ENCODE measurements at regions not wholly inside any gene's neighbourhood (a gene's known extent, or its start where the extent isn't known, plus 50 kb on each side); places are given as distances from the start of the nearest gene placed in this dataset.

GRCh38 chr5:107135391-107135790 lies 535.3 kb downstream of the EFNA5 start:
- TF ChIP-seq EZH2 (IDR thresholded peaks at IDR 0.05) (no peak), POLR2AphosphoS5 (IDR thresholded peaks at IDR 0.05; ENCODE audit: borderline replicate concordance, low read depth, low read length) (no peak)

Data from SK-N-MC (cell line).